T-cell (primary cell): ENCODE measurements at regions not wholly inside any gene's neighbourhood (a gene's known extent, or its start where the extent isn't known, plus 50 kb on each side); places are given as distances from the start of the nearest gene placed in this dataset.
"Not testable (repeated sequence)": the region's sequence is repeated elsewhere in the genome, so short reads cannot be mapped to it uniquely, and the experiment has no call there.

Source experiments
- ATAC-seq, 4 experiments: fragments of 200-7000 bp in 3 of 4; fragments of 150-1000 bp in 1 of 4; cut with Tn5 transposase; replicated peaks in 1 of 4; 1 replicate in 3 of 4; 2 replicates in 1 of 4; pipeline ENCODE4 v1.10.0; 2021; ENCODE audit warnings: moderate library complexity in 3 of 4, mild to moderate bottlenecking in 2 of 4, moderate number of reproducible peaks in 1 of 4
- CTCF ChIA-PET, 2 donors: fragments of 300-600 bp; sonication (Branson Sonifier 250); formaldehyde crosslinking; loops; one replicate each; lab custom pipeline; 2022; ENCODE audit warnings: antibody characterized with exemption in 2 of 2; lab: Charles Lee
- POLR2A ChIA-PET, 2 donors: fragments of 300-600 bp; sonication (Branson Sonifier 250); formaldehyde crosslinking; loops; one replicate each; lab custom pipeline; 2022; ENCODE audit warnings: antibody characterized with exemption in 2 of 2; lab: Charles Lee
- DNase-seq, 35 experiments: peaks; one replicate each; pipeline versions ENCODE4 v3.0.0 to v3.0.0-alpha.2; 2013 to 2023
- H3K27ac ChIP-seq: one replicate; pipeline ENCODE4 v1.5.1; 2013; ENCODE audit warnings: low read length
- H3K27me3 ChIP-seq, 2 experiments: replicated peaks in 1 of 2; 1 replicate in 1 of 2; 2 replicates in 1 of 2; pipeline versions ENCODE4 v1.6.1 to v1.7.0; 2013; ENCODE audit warnings: low read length in 1 of 2, mixed read lengths in 1 of 2; ENCODE audit not compliant: control insufficient read depth in 2 of 2, insufficient read depth in 2 of 2; ENCODE audit errors: extremely low read depth in 1 of 2
- H3K36me3 ChIP-seq, 2 donors: 1 replicate in 1 of 2; 2 replicates in 1 of 2; pipeline versions ENCODE4 v1.6.1 to v1.7.0; 2013; ENCODE audit warnings: low read length in 1 of 2; ENCODE audit not compliant: control insufficient read depth in 2 of 2, insufficient read depth in 1 of 2; ENCODE audit errors: extremely low read depth in 1 of 2
- H3K4me1 ChIP-seq, 2 experiments: 1 replicate in 1 of 2; 2 replicates in 1 of 2; pipeline versions ENCODE4 v1.6.1 to v1.7.0; 2013; ENCODE audit warnings: low read length in 2 of 2, mixed read lengths in 1 of 2; ENCODE audit not compliant: insufficient read depth in 2 of 2, control insufficient read depth in 1 of 2; ENCODE audit errors: extremely low read depth in 1 of 2
- H3K4me3 ChIP-seq, 2 donors: 1 replicate in 1 of 2; 2 replicates in 1 of 2; pipeline versions ENCODE4 v1.5.1 to v1.7.0; 2013; ENCODE audit warnings: mild to moderate bottlenecking in 2 of 2, low read length in 1 of 2, moderate library complexity in 1 of 2; ENCODE audit not compliant: control insufficient read depth in 1 of 2; ENCODE audit errors: extremely low read depth in 1 of 2
- H3K9me3 ChIP-seq: 2 replicates; pipeline ENCODE4 v1.7.0; 2013
- H3K27ac Mint-ChIP-seq, 2 donors: one replicate each; pipeline ENCODE4 v1.8.0; 2020 to 2021; ENCODE audit warnings: mild to moderate bottlenecking in 2 of 2, mixed read lengths in 2 of 2
- H3K27me3 Mint-ChIP-seq, 2 donors: one replicate each; pipeline ENCODE4 v1.8.0; 2021 to 2022; ENCODE audit warnings: mixed read lengths in 2 of 2
- H3K36me3 Mint-ChIP-seq: one replicate; pipeline ENCODE4 v1.8.0; 2021; ENCODE audit warnings: mixed read lengths
- H3K4me1 Mint-ChIP-seq, 3 donors: one replicate each; pipeline ENCODE4 v1.8.0; 2020 to 2022; ENCODE audit warnings: mixed read lengths in 3 of 3, mild to moderate bottlenecking in 1 of 3
- H3K4me3 Mint-ChIP-seq, 3 donors: one replicate each; pipeline ENCODE4 v1.8.0; 2020 to 2022; ENCODE audit warnings: mild to moderate bottlenecking in 3 of 3, mixed read lengths in 3 of 3, moderate library complexity in 3 of 3
- H3K9me3 Mint-ChIP-seq, 3 donors: one replicate each; pipeline ENCODE4 v1.8.0; 2020 to 2022; ENCODE audit warnings: mixed read lengths in 3 of 3
- WGBS: methylation state at CpG from one replicate; pipeline ENCODE4 v1.1.5; 2013; ENCODE audit warnings: missing lambda C conversion rate; ENCODE audit not compliant: insufficient coverage; 5-methylcytosine and 5-hydroxymethylcytosine counted together

- no peaks in the 10 kb centered on the region for H3K36me3 Mint-ChIP-seq
- no peak overlapping the region for H3K4me3 Mint-ChIP-seq
- POLR2A ChIA-PET: no interaction called here
- ATAC-seq (no peak), DNase-seq (no peak)
- H3K4me1 Mint-ChIP-seq: no peaks in the 10 kb centered on the region
- no peak overlapping the region for H3K27ac ChIP-seq
- H3K4me3 ChIP-seq: no peak overlapping the region
- peaks cover 0 to 15% (median 0%) of the 10 kb centered on the region in 3 donors for H3K9me3 Mint-ChIP-seq
- CTCF ChIA-PET: no interaction called here
- no peaks in the 10 kb centered on the region for H3K4me1 ChIP-seq
- no peaks in the 10 kb centered on the region for H3K27me3 ChIP-seq
- no peaks in the 10 kb centered on the region for H3K9me3 ChIP-seq
- no peaks in the 10 kb centered on the region for H3K27me3 Mint-ChIP-seq
- H3K27ac Mint-ChIP-seq: no peak overlapping the region
- no peaks in the 10 kb centered on the region for H3K36me3 ChIP-seq
- no CpG with 5 or more reads among the region's 4 CpGs for WGBS
Measured at GRCh38 chrX:144219035-144219434, 335.2 kb downstream of the UBE2NL start.

GRCh38 chrX:144231116-144231785 is 347.4 kb downstream of the UBE2NL start:
- H3K27ac ChIP-seq, H3K4me3 Mint-ChIP-seq, ATAC-seq, H3K4me1 ChIP-seq, H3K36me3 Mint-ChIP-seq, H3K36me3 ChIP-seq, CTCF ChIA-PET, H3K27me3 Mint-ChIP-seq, H3K9me3 ChIP-seq, H3K4me1 Mint-ChIP-seq, POLR2A ChIA-PET, H3K27ac Mint-ChIP-seq, H3K4me3 ChIP-seq, H3K27me3 ChIP-seq, DNase-seq: not testable (repeated sequence)
- H3K9me3 Mint-ChIP-seq: peaks cover 0 to 17% (median 13%) of the 10 kb centered on the region in 3 donors
- WGBS: 100% methylated on average over 2 of the region's 40 CpGs

GRCh38 chrX:144253356-144253755 is 369.5 kb downstream of the UBE2NL start:
- Mint-ChIP-seq H3K4me3 (no peak overlapping the region), H3K9me3 (peaks cover 0 to 10% (median 2%) of the 10 kb centered on the region in 3 donors), H3K4me1 (no peaks in the 10 kb centered on the region), H3K27ac (no peak overlapping the region), H3K27me3 (no peaks in the 10 kb centered on the region), H3K36me3 (no peaks in the 10 kb centered on the region)
- Histone ChIP-seq H3K27ac (no peak overlapping the region), H3K4me3 (no peak overlapping the region), H3K9me3 (no peaks in the 10 kb centered on the region), H3K4me1 (no peaks in the 10 kb centered on the region), H3K27me3 (no peaks in the 10 kb centered on the region), H3K36me3 (no peaks in the 10 kb centered on the region)
- ChIA-PET CTCF (no interaction called here), POLR2A (no interaction called here)
- WGBS: no CpG with 5 or more reads among the region's 1 CpG
- ATAC-seq: no peak
- no peak for DNase-seq

GRCh38 chrX:144259054-144259453 is 375.2 kb downstream of the UBE2NL start:
- no peaks in the 10 kb centered on the region for H3K9me3 ChIP-seq
- no peak overlapping the region for H3K27ac ChIP-seq
- no CpG with 5 or more reads among the region's 3 CpGs for WGBS
- no peak overlapping the region for H3K4me3 ChIP-seq
- Mint-ChIP-seq H3K4me3 (no peak overlapping the region), H3K9me3 (peaks cover 0 to 10% (median 5%) of the 10 kb centered on the region in 3 donors), H3K27ac (no peak overlapping the region), H3K27me3 (no peaks in the 10 kb centered on the region), H3K4me1 (no peaks in the 10 kb centered on the region), H3K36me3 (no peaks in the 10 kb centered on the region)
- no peak for ATAC-seq
- H3K36me3 ChIP-seq: no peaks in the 10 kb centered on the region
- H3K4me1 ChIP-seq: no peaks in the 10 kb centered on the region
- no peaks in the 10 kb centered on the region for H3K27me3 ChIP-seq
- POLR2A ChIA-PET: no interaction called here
- CTCF ChIA-PET: no interaction called here
- DNase-seq: no peak

- Mint-ChIP-seq H3K4me1 (no peaks in the 10 kb centered on the region), H3K27me3 (peaks cover 0 to 4% of the 10 kb centered on the region in 2 donors), H3K9me3 (peaks cover 0 to 12% (median 11%) of the 10 kb centered on the region in 3 donors), H3K4me3 (no peak overlapping the region), H3K27ac (no peak overlapping the region), H3K36me3 (no peaks in the 10 kb centered on the region)
- Histone ChIP-seq H3K9me3 (no peaks in the 10 kb centered on the region), H3K36me3 (no peaks in the 10 kb centered on the region), H3K4me1 (no peaks in the 10 kb centered on the region), H3K27me3 (no peaks in the 10 kb centered on the region), H3K4me3 (no peak overlapping the region), H3K27ac (no peak overlapping the region)
- no CpG with 5 or more reads among the region's 1 CpG for WGBS
- POLR2A ChIA-PET: no interaction called here
- DNase-seq (no peak), ATAC-seq (no peak)
- CTCF ChIA-PET: no interaction called here
Measured at GRCh38 chrX:144265641-144266040, 381.8 kb downstream of the UBE2NL start.

GRCh38 chrX:144275367-144275766 is 391.5 kb downstream of the UBE2NL start:
- H3K4me1 Mint-ChIP-seq: no peaks in the 10 kb centered on the region
- H3K36me3 ChIP-seq: no peaks in the 10 kb centered on the region
- ChIA-PET POLR2A (interaction anchor here in 1 of 2 donors (0.5 kb wide), 1 partner anchor 479 kb away, joined by 3 read pairs; no protein-coding TSS in a partner anchor), CTCF (no interaction called here)
- H3K27me3 ChIP-seq: no peaks in the 10 kb centered on the region
- DNase-seq (no peak), ATAC-seq (no peak)
- H3K27me3 Mint-ChIP-seq: no peaks in the 10 kb centered on the region
- H3K9me3 Mint-ChIP-seq: peaks cover 2 to 16% (median 8%) of the 10 kb centered on the region in 3 donors
- H3K27ac Mint-ChIP-seq: no peak overlapping the region
- H3K36me3 Mint-ChIP-seq: no peaks in the 10 kb centered on the region
- no peaks in the 10 kb centered on the region for H3K9me3 ChIP-seq
- no peaks in the 10 kb centered on the region for H3K4me1 ChIP-seq
- WGBS: no CpG with 5 or more reads among the region's 3 CpGs
- H3K4me3 ChIP-seq: no peak overlapping the region
- H3K4me3 Mint-ChIP-seq: no peak overlapping the region
- H3K27ac ChIP-seq: no peak overlapping the region
